MCF 10A (cell line): ENCODE measurements at regions not wholly inside any gene's neighbourhood (a gene's known extent, or its start where the extent isn't known, plus 50 kb on each side); places are given as distances from the start of the nearest gene placed in this dataset.

Experiments used
- BruUV-seq: library from RNA; stranded (reverse); fragments of 400-500 nt; replicated peaks from 2 replicates; lab custom pipeline; 2021; lab: Mats Ljungman, UMichigan
- CTCF ChIA-PET: fragments of 300-600 bp; sonication (Branson Sonifier 250); formaldehyde crosslinking; extraction: SDS; loops from one replicate; lab custom pipeline; 2021; ENCODE audit warnings: antibody characterized with exemption, inconsistent platforms; lab: Yijun Ruan, JAX
- POLR2A ChIA-PET: fragments of 300-600, 350-650 bp; sonication (Branson Sonifier 250); formaldehyde crosslinking; extraction: SDS; loops from one replicate; lab custom pipeline; 2020; ENCODE audit warnings: antibody characterized with exemption, inconsistent platforms; lab: Yijun Ruan, JAX
- DNase-seq: peaks from one replicate; pipeline ENCODE4 v3.0.0-alpha.2; 2018; ENCODE audit not compliant: unreplicated experiment
- H3K27ac Mint-ChIP-seq: one replicate; pipeline ENCODE4 v1.8.0; 2022; ENCODE audit warnings: mild to moderate bottlenecking, low read depth, mixed read lengths; ENCODE audit not compliant: unreplicated experiment
- H3K27me3 Mint-ChIP-seq: one replicate; pipeline ENCODE4 v1.8.0; 2022; ENCODE audit warnings: mixed read lengths; ENCODE audit not compliant: insufficient read depth, unreplicated experiment
- H3K36me3 Mint-ChIP-seq: one replicate; pipeline ENCODE4 v1.8.0; 2022; ENCODE audit warnings: mild to moderate bottlenecking, moderate library complexity, mixed read lengths; ENCODE audit not compliant: insufficient read depth, unreplicated experiment
- H3K4me1 Mint-ChIP-seq: one replicate; pipeline ENCODE4 v1.8.0; 2022; ENCODE audit warnings: mixed read lengths; ENCODE audit not compliant: insufficient read depth, unreplicated experiment
- H3K4me3 Mint-ChIP-seq: one replicate; pipeline ENCODE4 v1.8.0; 2022; ENCODE audit warnings: mild to moderate bottlenecking, moderate library complexity, mixed read lengths; ENCODE audit not compliant: unreplicated experiment
- H3K9me3 Mint-ChIP-seq: one replicate; pipeline ENCODE4 v1.8.0; 2022; ENCODE audit warnings: mixed read lengths; ENCODE audit not compliant: unreplicated experiment
- CTCF ChIP-seq: fragments of 200-600 bp; IDR thresholded peaks from one replicate; pipeline ENCODE4 v1.8.0; 2022; ENCODE audit warnings: antibody characterized with exemption, mild to moderate bottlenecking; ENCODE audit not compliant: unreplicated experiment
- intact Hi-C: fragments of 100-400 bp; cut with micrococcal nuclease; formaldehyde crosslinking; loops from 2 replicates; pipeline ENCODE4 v1.14.1; 2022

DNA sequence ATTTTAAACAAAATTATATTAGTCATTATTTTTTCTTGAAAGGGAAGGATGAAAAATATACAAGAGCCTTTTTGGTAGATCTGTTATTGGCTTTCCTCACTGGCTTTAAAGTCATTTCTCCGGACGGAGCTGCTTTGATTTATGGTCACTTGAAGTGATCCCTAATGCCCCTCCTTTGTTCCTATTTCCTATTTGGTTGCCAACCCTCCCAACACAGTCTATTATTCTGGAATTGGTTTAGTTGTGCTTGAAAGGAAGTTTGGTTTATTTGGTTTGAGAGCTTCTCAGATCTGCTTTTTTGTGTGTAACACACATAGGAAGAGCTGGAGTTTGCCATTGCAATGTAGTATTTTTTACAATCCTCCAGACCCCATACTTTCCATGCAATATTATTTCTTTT lies 347.9 kb downstream of the RFPL4B start:
- no TSS peak for BruUV-seq
- no peak for TF ChIP-seq CTCF
- DNase-seq = no peak
- Mint-ChIP-seq H3K4me1 (peaks cover 14% of the 10 kb centered on the region), H3K36me3 (no peaks in the 10 kb centered on the region), H3K9me3 (no peaks in the 10 kb centered on the region), H3K4me3 (no peak overlapping the region), H3K27ac (no peak overlapping the region), H3K27me3 (no peaks in the 10 kb centered on the region)
- POLR2A ChIA-PET = no interaction called here
- CTCF ChIA-PET = interaction anchor here (1.0 kb wide), 1 partner anchor 18 kb away, joined by 3 read pairs; no protein-coding TSS in a partner anchor
- intact Hi-C loops = no loop called here

GRCh38 chr6:112697265-112697664 lies 350.1 kb downstream of the RFPL4B start:
- Mint-ChIP-seq H3K4me3 (no peak overlapping the region), H3K9me3 (no peaks in the 10 kb centered on the region), H3K36me3 (no peaks in the 10 kb centered on the region), H3K4me1 (no peaks in the 10 kb centered on the region), H3K27ac (no peak overlapping the region), H3K27me3 (no peaks in the 10 kb centered on the region)
- BruUV-seq = no TSS peak
- intact Hi-C loops = no loop called here
- CTCF ChIA-PET = interaction anchor here (0.6 kb wide), 2 partner anchors 74 to 517 kb away, joined by 3 read pairs; no protein-coding TSS in a partner anchor
- POLR2A ChIA-PET = no interaction called here
- no peak for DNase-seq
- no peak for TF ChIP-seq CTCF

DNA sequence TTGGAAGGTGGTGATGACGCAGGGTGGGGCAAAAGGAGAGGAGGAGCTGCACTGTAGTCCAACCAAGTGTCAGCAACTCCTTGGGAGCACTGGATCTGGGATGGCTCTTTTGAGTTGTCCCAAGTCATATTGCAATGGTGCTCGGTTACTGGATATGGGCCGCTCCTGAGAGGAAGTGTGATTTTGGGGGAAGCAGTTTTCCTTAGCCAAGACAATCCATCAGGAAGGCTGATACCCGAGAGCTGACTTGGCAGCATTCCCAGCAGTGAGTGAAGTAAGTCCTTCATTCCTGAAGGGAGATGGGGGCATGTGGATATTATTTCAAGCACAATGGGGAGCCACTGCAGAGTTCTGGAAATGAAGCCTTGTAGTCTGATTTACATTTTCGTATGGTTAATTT lies 354.1 kb downstream of the RFPL4B start:
- H3K4me1 Mint-ChIP-seq = no peaks in the 10 kb centered on the region
- BruUV-seq = no TSS peak
- intact Hi-C loops = no loop called here
- H3K36me3 Mint-ChIP-seq = no peaks in the 10 kb centered on the region
- CTCF ChIA-PET = interaction anchor here (0.6 kb wide), 1 partner anchor 296 kb away, joined by 3 read pairs; no protein-coding TSS in a partner anchor
- POLR2A ChIA-PET = interaction anchor here (0.6 to 0.8 kb wide), 3 partner anchors 310 to 1207 kb away, joined by 3 to 5 read pairs (median 3); no protein-coding TSS in a partner anchor
- TF ChIP-seq CTCF = no peak
- no peaks in the 10 kb centered on the region for H3K27me3 Mint-ChIP-seq
- no peak overlapping the region for H3K27ac Mint-ChIP-seq
- H3K9me3 Mint-ChIP-seq = no peaks in the 10 kb centered on the region
- peak; percentile 64 for DNase-seq
- no peak overlapping the region for H3K4me3 Mint-ChIP-seq

DNA sequence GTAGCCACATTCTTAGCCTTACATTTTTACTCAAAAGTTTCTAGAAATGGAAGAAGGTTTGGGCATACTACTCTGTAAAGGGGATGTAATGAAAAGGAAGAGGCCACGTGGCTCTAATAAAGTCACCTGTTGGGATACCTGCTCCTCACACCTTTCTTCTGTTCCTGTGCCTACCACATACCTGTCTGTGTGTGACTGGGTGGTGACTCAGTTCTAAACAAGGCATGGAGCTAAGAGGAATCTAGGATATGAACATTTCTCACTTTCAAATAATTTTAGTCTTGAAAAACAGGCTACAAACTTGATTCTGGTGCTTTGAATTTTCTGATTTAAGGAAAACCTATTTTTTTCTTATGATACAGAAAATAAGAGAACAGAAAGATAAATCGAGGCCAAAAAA lies 363.6 kb downstream of the RFPL4B start:
- no TSS peak for BruUV-seq
- Mint-ChIP-seq H3K27me3 (no peaks in the 10 kb centered on the region), H3K27ac (no peak overlapping the region), H3K36me3 (no peaks in the 10 kb centered on the region), H3K9me3 (no peaks in the 10 kb centered on the region), H3K4me1 (no peaks in the 10 kb centered on the region), H3K4me3 (no peak overlapping the region)
- TF ChIP-seq CTCF = no peak
- POLR2A ChIA-PET = interaction anchor here (0.7 kb wide), 1 partner anchor 461 kb away, joined by 4 read pairs; no protein-coding TSS in a partner anchor
- intact Hi-C loops = no loop called here
- CTCF ChIA-PET = no interaction called here
- DNase-seq = no peak
